H9 (cell line): ENCODE measurements at regions not wholly inside any gene's neighbourhood (a gene's known extent, or its start where the extent isn't known, plus 50 kb on each side); places are given as distances from the start of the nearest gene placed in this dataset.

ENCODE experiments used
- DNase-seq: peaks from one replicate; pipeline ENCODE4 v3.0.0-alpha.2; 2017
- H2AFZ ChIP-seq: one replicate; pipeline ENCODE4 v1.6.1; 2013; ENCODE audit warnings: mild to moderate bottlenecking, low read length, control low read depth, moderate library complexity
- H2AK5ac ChIP-seq: 2 replicates; pipeline ENCODE4 v1.6.1; 2013; ENCODE audit warnings: low read length, control low read depth, mixed read lengths; ENCODE audit not compliant: insufficient read length
- H2BK120ac ChIP-seq: one replicate; pipeline ENCODE4 v1.6.1; 2013; ENCODE audit warnings: low read depth, mild to moderate bottlenecking, low read length, control low read depth, inconsistent platforms; ENCODE audit not compliant: poor library complexity, severe bottlenecking
- H2BK12ac ChIP-seq: 2 replicates; pipeline ENCODE4 v1.6.1; 2013; ENCODE audit warnings: low read length, control low read depth, mixed read lengths, low read depth; ENCODE audit not compliant: insufficient read length
- H2BK15ac ChIP-seq: 2 replicates; pipeline ENCODE4 v1.6.1; 2013; ENCODE audit warnings: low read depth, low read length, control low read depth
- H2BK20ac ChIP-seq: one replicate; pipeline ENCODE4 v1.6.1; 2013; ENCODE audit warnings: low read depth, mild to moderate bottlenecking, low read length, control low read depth, inconsistent platforms; ENCODE audit not compliant: poor library complexity, severe bottlenecking
- H2BK5ac ChIP-seq: 2 replicates; pipeline ENCODE4 v1.6.1; 2013; ENCODE audit warnings: low read length, control low read depth, mixed read lengths; ENCODE audit not compliant: insufficient read length
- H3K14ac ChIP-seq: 2 replicates; pipeline ENCODE4 v1.6.1; 2013; ENCODE audit warnings: low read length, control low read depth; ENCODE audit not compliant: insufficient read depth
- H3K18ac ChIP-seq: 2 replicates; pipeline ENCODE4 v1.6.1; 2013; ENCODE audit warnings: low read depth, mild to moderate bottlenecking, mixed read lengths, low read length, control low read depth; ENCODE audit not compliant: insufficient read length
- H3K23ac ChIP-seq: 2 replicates; pipeline ENCODE4 v1.6.1; 2013; ENCODE audit warnings: low read length, control low read depth, mixed read lengths, low read depth; ENCODE audit not compliant: insufficient read length
- H3K23me2 ChIP-seq: 2 replicates; pipeline ENCODE4 v1.6.1; 2013; ENCODE audit warnings: low read depth, mild to moderate bottlenecking, mixed read lengths, low read length, control low read depth; ENCODE audit not compliant: insufficient read length, poor library complexity, severe bottlenecking
- H3K27ac ChIP-seq: 2 replicates; pipeline ENCODE4 v1.5.1; 2013; ENCODE audit warnings: low read length, control low read depth, mixed read lengths, low read depth; ENCODE audit not compliant: insufficient read length
- H3K27me3 ChIP-seq: 2 replicates; pipeline ENCODE4 v1.6.1; 2013; ENCODE audit warnings: low read length, control low read depth, inconsistent platforms; ENCODE audit not compliant: insufficient read depth
- H3K4ac ChIP-seq: 2 replicates; pipeline ENCODE4 v1.6.1; 2013; ENCODE audit warnings: low read depth, mild to moderate bottlenecking, control low read depth, inconsistent platforms, low read length, moderate library complexity
- H3K4me1 ChIP-seq: 2 replicates; pipeline ENCODE4 v1.6.1; 2013; ENCODE audit warnings: low read length, control low read depth, inconsistent platforms; ENCODE audit not compliant: insufficient read depth
- H3K4me2 ChIP-seq: 2 replicates; pipeline ENCODE4 v1.6.1; 2013; ENCODE audit warnings: low read length, control low read depth, mixed read lengths; ENCODE audit not compliant: insufficient read length, insufficient read depth
- H3K56ac ChIP-seq: 2 replicates; pipeline ENCODE4 v1.6.1; 2013; ENCODE audit warnings: low read depth, mild to moderate bottlenecking, mixed read lengths, low read length, control low read depth; ENCODE audit not compliant: insufficient read length
- H3K79me1 ChIP-seq: 2 replicates; pipeline ENCODE4 v1.6.1; 2013; ENCODE audit warnings: low read depth, mild to moderate bottlenecking, moderate library complexity, low read length, control low read depth, inconsistent platforms; ENCODE audit not compliant: insufficient read depth, poor library complexity, severe bottlenecking
- H3K79me2 ChIP-seq: 2 replicates; pipeline ENCODE4 v1.6.1; 2013; ENCODE audit warnings: low read length, control low read depth, inconsistent platforms; ENCODE audit not compliant: insufficient read depth
- H3K9ac ChIP-seq: 2 replicates; pipeline ENCODE4 v1.6.1; 2013; ENCODE audit warnings: low read length, control low read depth, mixed read lengths; ENCODE audit not compliant: insufficient read length; ENCODE audit errors: extremely low read depth
- H3K9me3 ChIP-seq: one replicate; pipeline ENCODE4 v1.6.1; 2013; ENCODE audit warnings: low read depth, low read length, inconsistent platforms; ENCODE audit not compliant: control insufficient read depth
- H3T11ph ChIP-seq: one replicate; pipeline ENCODE4 v1.6.1; 2013; ENCODE audit warnings: mild to moderate bottlenecking, low read length, control low read depth, inconsistent platforms
- H4K20me1 ChIP-seq: one replicate; pipeline ENCODE4 v1.6.1; 2013; ENCODE audit not compliant: control insufficient read depth, insufficient read length, insufficient read depth
- H4K5ac ChIP-seq: 2 replicates; pipeline ENCODE4 v1.6.1; 2013; ENCODE audit warnings: low read depth, mild to moderate bottlenecking, mixed read lengths, low read length, control low read depth; ENCODE audit not compliant: insufficient read length
- H4K8ac ChIP-seq: replicated peaks from 2 replicates; pipeline ENCODE4 v1.6.1; 2013; ENCODE audit warnings: low read length, control low read depth, mixed read lengths, low read depth; ENCODE audit not compliant: insufficient read length
- H4K91ac ChIP-seq: 2 replicates; pipeline ENCODE4 v1.6.1; 2013; ENCODE audit warnings: low read depth, mild to moderate bottlenecking, moderate library complexity, mixed read lengths, low read length, control low read depth; ENCODE audit not compliant: insufficient read length
- H3K27ac Mint-ChIP-seq, 3 experiments: 2 replicates in 2 of 3; 3 replicates in 1 of 3; pipeline ENCODE4 v1.8.0; 2020 to 2021; ENCODE audit warnings: mixed read lengths in 3 of 3, mild to moderate bottlenecking in 1 of 3, moderate library complexity in 1 of 3
- H3K27me3 Mint-ChIP-seq: 2 replicates; pipeline ENCODE4 v1.8.0; 2021; ENCODE audit warnings: low read depth, mild to moderate bottlenecking, moderate library complexity, mixed read lengths
- H3K36me3 Mint-ChIP-seq, 3 experiments: 2 replicates in 2 of 3; 3 replicates in 1 of 3; pipeline ENCODE4 v1.8.0; 2020 to 2021; ENCODE audit warnings: low read depth in 3 of 3, mixed read lengths in 3 of 3; ENCODE audit not compliant: insufficient read depth in 1 of 3
- H3K4me1 Mint-ChIP-seq, 2 experiments: 2 replicates each; pipeline ENCODE4 v1.8.0; 2020; ENCODE audit warnings: mixed read lengths in 2 of 2
- H3K4me3 Mint-ChIP-seq, 2 experiments: 2 replicates in 1 of 2; 3 replicates in 1 of 2; pipeline ENCODE4 v1.8.0; 2020 to 2021; ENCODE audit warnings: mild to moderate bottlenecking in 2 of 2, mixed read lengths in 2 of 2, moderate library complexity in 1 of 2
- H3K9me3 Mint-ChIP-seq, 2 experiments: 2 replicates in 1 of 2; 3 replicates in 1 of 2; pipeline ENCODE4 v1.8.0; 2020; ENCODE audit warnings: mild to moderate bottlenecking in 2 of 2, mixed read lengths in 2 of 2, moderate library complexity in 1 of 2
- WGBS: extraction: QIAGEN DNeasy Blood & Tissue Kit; methylation state at CpG from one replicate; pipeline ENCODE4 v1.1.7; 2013; ENCODE audit warnings: missing lambda C conversion rate, low lambda C conversion rate, mixed read lengths; ENCODE audit not compliant: insufficient read length; ENCODE audit errors: extremely low coverage; 5-methylcytosine and 5-hydroxymethylcytosine counted together
- TF ChIP-seq, protein P1 (sequence below): fragments of 200-600 bp; sonication (generic); conservative IDR thresholded peaks from 3 replicates; pipeline ENCODE4 v1.8.0; 2021; ENCODE audit warnings: antibody characterized with exemption, mild to moderate bottlenecking

DNA sequence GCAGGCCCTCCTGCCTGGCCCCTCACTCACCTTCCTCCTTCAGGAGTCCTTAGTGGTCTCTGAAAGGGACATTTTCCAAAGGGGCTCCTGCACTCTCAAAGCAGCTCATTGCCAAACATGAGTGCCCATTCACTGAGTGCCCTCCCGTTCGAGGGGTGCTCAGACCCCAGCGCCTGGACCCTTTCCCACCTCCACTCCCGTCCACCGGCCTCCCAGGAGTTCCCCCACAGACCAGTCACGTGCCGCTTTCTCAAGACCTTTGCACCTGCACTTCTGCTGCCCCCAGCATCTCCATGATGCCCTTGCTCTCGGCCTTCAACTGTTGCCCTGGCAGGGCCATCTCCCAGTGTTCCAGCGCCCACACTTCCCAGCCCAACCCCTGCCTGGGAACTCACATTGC lies 89.5 kb downstream of the ADRA2C start:
- Histone ChIP-seq H2BK12ac (no peak overlapping the region), H2AFZ (no peak overlapping the region), H4K91ac (no peak overlapping the region), H3K23me2 (no peaks in the 10 kb centered on the region), H3K9me3 (no peaks in the 10 kb centered on the region), H3K4ac (no peak overlapping the region), H4K8ac (no peak overlapping the region), H3T11ph (no peak overlapping the region), H2BK120ac (no peak overlapping the region), H3K27me3 (no peaks in the 10 kb centered on the region), H3K56ac (no peak overlapping the region), H2BK5ac (no peak overlapping the region), H4K20me1 (no peaks in the 10 kb centered on the region), H3K18ac (no peak overlapping the region), H2BK20ac (no peak overlapping the region), H3K79me1 (no peaks in the 10 kb centered on the region), H3K9ac (no peak overlapping the region), H4K5ac (no peak overlapping the region), H3K23ac (no peak overlapping the region), H3K27ac (no peak overlapping the region), H3K4me1 (peaks cover 13% of the 10 kb centered on the region), H3K4me2 (no peak overlapping the region), H2AK5ac (no peak overlapping the region), H2BK15ac (no peak overlapping the region), H3K79me2 (no peaks in the 10 kb centered on the region), H3K14ac (no peak overlapping the region; the same call in 1 of the 2 replicates)
- Mint-ChIP-seq H3K4me1 (peaks cover 43 to 60% of the 10 kb centered on the region in 2 experiments), H3K4me3 (no peak overlapping the region), H3K36me3 (peaks cover 2 to 5% (median 2%) of the 10 kb centered on the region in 3 experiments; a peak in 4 of 7 replicates), H3K27ac (peak overlapping the region in 1 of 3 experiments; percentile 12; a peak in 1 of 7 replicates), H3K9me3 (peaks cover 2 to 5% of the 10 kb centered on the region in 2 experiments), H3K27me3 (peaks cover 22% of the 10 kb centered on the region)
- TF ChIP-seq, protein P1, sequence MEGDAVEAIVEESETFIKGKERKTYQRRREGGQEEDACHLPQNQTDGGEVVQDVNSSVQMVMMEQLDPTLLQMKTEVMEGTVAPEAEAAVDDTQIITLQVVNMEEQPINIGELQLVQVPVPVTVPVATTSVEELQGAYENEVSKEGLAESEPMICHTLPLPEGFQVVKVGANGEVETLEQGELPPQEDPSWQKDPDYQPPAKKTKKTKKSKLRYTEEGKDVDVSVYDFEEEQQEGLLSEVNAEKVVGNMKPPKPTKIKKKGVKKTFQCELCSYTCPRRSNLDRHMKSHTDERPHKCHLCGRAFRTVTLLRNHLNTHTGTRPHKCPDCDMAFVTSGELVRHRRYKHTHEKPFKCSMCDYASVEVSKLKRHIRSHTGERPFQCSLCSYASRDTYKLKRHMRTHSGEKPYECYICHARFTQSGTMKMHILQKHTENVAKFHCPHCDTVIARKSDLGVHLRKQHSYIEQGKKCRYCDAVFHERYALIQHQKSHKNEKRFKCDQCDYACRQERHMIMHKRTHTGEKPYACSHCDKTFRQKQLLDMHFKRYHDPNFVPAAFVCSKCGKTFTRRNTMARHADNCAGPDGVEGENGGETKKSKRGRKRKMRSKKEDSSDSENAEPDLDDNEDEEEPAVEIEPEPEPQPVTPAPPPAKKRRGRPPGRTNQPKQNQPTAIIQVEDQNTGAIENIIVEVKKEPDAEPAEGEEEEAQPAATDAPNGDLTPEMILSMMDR: no peak
- WGBS: no CpG with 5 or more reads among the region's 9 CpGs
- no peak for DNase-seq
